Stimulated activated CD8-positive, alpha-beta memory T cell treated with anti-CD3 and anti-CD28 coated beads, Interleukin-15, amount 100 ng/mL, for 4 hours (primary cell): ENCODE measurements at regions not wholly inside any gene's neighbourhood (a gene's known extent, or its start where the extent isn't known, plus 50 kb on each side); places are given as distances from the start of the nearest gene placed in this dataset.

Source experiments
- DNase-seq, 2 donors: peaks; one replicate each; pipeline ENCODE4 v3.0.0-alpha.2; 2020; ENCODE audit warnings: low read depth in 2 of 2

GRCh38 chr20:52490711-52491430 lies 299.3 kb upstream of the ZFP64 start:
- no peak for DNase-seq

GRCh38 chr20:52484438-52484837 lies 292.9 kb upstream of the ZFP64 start:
- DNase-seq = no peak

GRCh38 chr20:52483382-52483781 lies 291.8 kb upstream of the ZFP64 start:
- DNase-seq = no peak

GRCh38 chr20:52482044-52482443 lies 290.5 kb upstream of the ZFP64 start:
- no peak for DNase-seq

- no peak for DNase-seq
These were observed 289.9 kb upstream of the ZFP64 start for GRCh38 chr20:52481443-52481842.

- no peak for DNase-seq
These were observed 284.6 kb upstream of the ZFP64 start for GRCh38 chr20:52476074-52476750.

GRCh38 chr20:52473186-52473585 lies 281.6 kb upstream of the ZFP64 start:
- no peak for DNase-seq

GRCh38 chr20:52470561-52470960 lies 279.0 kb upstream of the ZFP64 start:
- no peak for DNase-seq

- no peak for DNase-seq
These were observed 277.5 kb upstream of the ZFP64 start for GRCh38 chr20:52469128-52469527.

- DNase-seq = no peak
These were observed 274.4 kb upstream of the ZFP64 start for GRCh38 chr20:52465991-52466390.

GRCh38 chr20:52461582-52461981 lies 270.0 kb upstream of the ZFP64 start:
- DNase-seq = no peak

GRCh38 chr20:52459150-52459549 lies 267.6 kb upstream of the ZFP64 start:
- no peak for DNase-seq

GRCh38 chr20:52457826-52458225 lies 266.2 kb upstream of the ZFP64 start:
- DNase-seq = no peak

GRCh38 chr20:52454660-52455059 lies 263.1 kb upstream of the ZFP64 start:
- no peak for DNase-seq

GRCh38 chr20:52448513-52449232 lies 257.1 kb upstream of the ZFP64 start:
- no peak for DNase-seq

GRCh38 chr20:52447225-52447551 lies 255.6 kb upstream of the ZFP64 start:
- no peak for DNase-seq

GRCh38 chr20:52446421-52447224 lies 255.0 kb upstream of the ZFP64 start:
- DNase-seq = no peak

GRCh38 chr20:52444455-52444854 lies 252.9 kb upstream of the ZFP64 start:
- no peak for DNase-seq

- no peak for DNase-seq
These were observed 252.3 kb upstream of the ZFP64 start for GRCh38 chr20:52443874-52444273.

- no peak for DNase-seq
These were observed 250.1 kb upstream of the ZFP64 start for GRCh38 chr20:52441710-52442109.

- no peak for DNase-seq
These were observed 247.8 kb upstream of the ZFP64 start for GRCh38 chr20:52439375-52439774.

- no peak for DNase-seq
These were observed 246.9 kb upstream of the ZFP64 start for GRCh38 chr20:52438326-52438963.
